Endothelial cell of umbilical vein (primary cell): ENCODE measurements at regions not wholly inside any gene's neighbourhood (a gene's known extent, or its start where the extent isn't known, plus 50 kb on each side); places are given as distances from the start of the nearest gene placed in this dataset.

Source experiments
- BruUV-seq: library from RNA; stranded (reverse); fragments of 400-500 nt; replicated peaks from 2 replicates; lab custom pipeline; 2021; lab: Mats Ljungman, UMichigan
- CTCF ChIA-PET: fragments of 300-600, 350-600 bp; sonication (Branson Sonifier 250); formaldehyde crosslinking; loops from one replicate; lab custom pipeline; 2021; ENCODE audit warnings: antibody characterized with exemption, inconsistent platforms; lab: Charles Lee
- POLR2A ChIA-PET: fragments of 300-600, 350-600 bp; sonication (Branson Sonifier 250); formaldehyde crosslinking; loops from one replicate; lab custom pipeline; 2021; ENCODE audit warnings: antibody characterized with exemption, inconsistent platforms; lab: Charles Lee
- DNase-seq: peaks from one replicate; pipeline ENCODE4 v3.0.0-alpha.2; 2011; ENCODE audit warnings: low read depth, low spot score
- FAIRE-seq: peaks from 2 replicates; lab custom pipeline; 2011; peaks lifted over from hg19 to GRCh38; lab: Jason Lieb, UNC
- H2AFZ ChIP-seq: 2 replicates; pipeline ENCODE4 v1.6.0; 2012; ENCODE audit warnings: low read depth, low read length, control low read depth, inconsistent platforms
- H3K27ac ChIP-seq: 2 replicates; pipeline ENCODE4 v1.5.1; 2011; ENCODE audit warnings: low read depth, mild to moderate bottlenecking, control low read depth, low read length, moderate library complexity; ENCODE audit not compliant: insufficient read depth
- H3K27me3 ChIP-seq, 2 experiments: 2 replicates each; pipeline versions ENCODE4 v1.6.0 to v1.6.1; 2011; ENCODE audit warnings: low read length in 2 of 2, mixed read lengths in 1 of 2; ENCODE audit not compliant: control insufficient read depth in 2 of 2, insufficient read depth in 2 of 2
- H3K36me3 ChIP-seq, 2 experiments: 2 replicates in 1 of 2; 3 replicates in 1 of 2; pipeline ENCODE4 v1.5.1; 2011; ENCODE audit warnings: low read length in 2 of 2, mild to moderate bottlenecking in 1 of 2, moderate library complexity in 1 of 2; ENCODE audit not compliant: control insufficient read depth in 2 of 2, insufficient read depth in 2 of 2; ENCODE audit errors: extremely low read depth in 1 of 2
- H3K4me1 ChIP-seq: 3 replicates; pipeline ENCODE4 v1.5.1; 2011; ENCODE audit warnings: mild to moderate bottlenecking, low read length; ENCODE audit not compliant: control insufficient read depth, insufficient read depth; ENCODE audit errors: extremely low read depth
- H3K4me2 ChIP-seq: 2 replicates; pipeline ENCODE4 v1.6.1; 2011; ENCODE audit warnings: low read length, control low read depth, mixed read lengths; ENCODE audit not compliant: insufficient read depth
- H3K4me3 ChIP-seq, 3 experiments: fragments of 200-600 bp in 1 of 3; sonication (generic), shearing (Covaris generic) in 1 of 3; replicated peaks in 1 of 3; 2 replicates each; pipeline ENCODE4 v1.5.1; 2011 to 2016; ENCODE audit warnings: control low read depth in 3 of 3, low read length in 3 of 3, mild to moderate bottlenecking in 2 of 3, inconsistent platforms in 1 of 3, low read depth in 1 of 3, moderate library complexity in 1 of 3; ENCODE audit not compliant: insufficient read depth in 1 of 3
- H3K79me2 ChIP-seq: 2 replicates; pipeline ENCODE4 v1.6.0; 2012; ENCODE audit warnings: low read length, inconsistent platforms; ENCODE audit not compliant: control insufficient read depth, insufficient read depth
- H3K9ac ChIP-seq: replicated peaks from 2 replicates; pipeline ENCODE3; 2011; ENCODE audit warnings: low read length, control low read depth; ENCODE audit not compliant: insufficient read depth; ENCODE audit errors: extremely low read depth
- H3K9me1 ChIP-seq: replicated peaks from 3 replicates; pipeline ENCODE4 v1.6.0; 2011; ENCODE audit warnings: mild to moderate bottlenecking, low read length; ENCODE audit not compliant: control insufficient read depth, insufficient read depth; ENCODE audit errors: extremely low read depth
- H3K9me3 ChIP-seq: replicated peaks from 2 replicates; pipeline ENCODE4 v1.5.1; 2012; ENCODE audit warnings: low read length, inconsistent platforms; ENCODE audit not compliant: control insufficient read depth, insufficient read depth
- H4K20me1 ChIP-seq: replicated peaks from 2 replicates; pipeline ENCODE3; 2011; ENCODE audit warnings: mild to moderate bottlenecking, low read length; ENCODE audit not compliant: control insufficient read depth, insufficient read depth; ENCODE audit errors: extremely low read depth
- CTCF ChIP-seq, 2 donors: IDR thresholded peaks; 1 replicate in 1 of 2; 2 replicates in 1 of 2; pipeline ENCODE4 v1.5.1; 2011; ENCODE audit warnings: low read length in 2 of 2, mild to moderate bottlenecking in 2 of 2, moderate library complexity in 2 of 2, control low read depth in 1 of 2, inconsistent platforms in 1 of 2, low read depth in 1 of 2; ENCODE audit not compliant: insufficient read depth in 1 of 2; ENCODE audit errors: extremely low read depth in 1 of 2
- EZH2 ChIP-seq: IDR thresholded peaks from 2 replicates; pipeline ENCODE4 v1.6.1; 2012; ENCODE audit warnings: borderline replicate concordance, low read depth, mild to moderate bottlenecking, moderate library complexity, low read length, inconsistent platforms; ENCODE audit not compliant: severe bottlenecking
- FOS ChIP-seq: IDR thresholded peaks from 2 replicates; pipeline ENCODE4 v1.6.1; 2011; ENCODE audit warnings: mild to moderate bottlenecking, low read length, moderate library complexity, borderline replicate concordance; ENCODE audit not compliant: insufficient read depth
- GATA2 ChIP-seq: IDR thresholded peaks from 2 replicates; pipeline ENCODE4 v1.7.0; 2011; ENCODE audit warnings: low read depth, mild to moderate bottlenecking, moderate library complexity, mixed read lengths, low read length; ENCODE audit not compliant: insufficient read length, insufficient read depth
- JUN ChIP-seq: IDR thresholded peaks from 2 replicates; pipeline ENCODE4 v1.6.1; 2011; ENCODE audit warnings: borderline replicate concordance, low read depth; ENCODE audit not compliant: insufficient read length, insufficient read depth
- MAX ChIP-seq: IDR thresholded peaks from 2 replicates; pipeline ENCODE4 v1.6.1; 2011; ENCODE audit not compliant: insufficient read depth, insufficient read length
- MYC ChIP-seq: IDR thresholded peaks from one replicate; pipeline ENCODE4 v1.6.1; 2011; ENCODE audit warnings: mild to moderate bottlenecking, low read depth, low read length
- POLR2A ChIP-seq: IDR thresholded peaks from 2 replicates; pipeline ENCODE4 v1.6.1; 2012; ENCODE audit warnings: low read depth, mild to moderate bottlenecking, control low read depth, low read length
- POLR2AphosphoS5 ChIP-seq: IDR thresholded peaks from 2 replicates; pipeline ENCODE4 v1.6.1; 2012; ENCODE audit warnings: low read depth, mild to moderate bottlenecking, control low read depth, low read length, moderate library complexity; ENCODE audit not compliant: insufficient read depth
- dilution Hi-C: fragments of 300-500 bp; cut with MboI; formaldehyde crosslinking; loops from one replicate; pipeline ENCODE4 v1.15.0; 2019; ENCODE audit warnings: low sequenced_read_pairs; ENCODE audit not compliant: extremely low pct_ligation_motif_present
- intact Hi-C: fragments of 100-400 bp; cut with micrococcal nuclease; formaldehyde crosslinking; loops from one replicate; pipeline ENCODE4 v1.10.0; 2022

DNA sequence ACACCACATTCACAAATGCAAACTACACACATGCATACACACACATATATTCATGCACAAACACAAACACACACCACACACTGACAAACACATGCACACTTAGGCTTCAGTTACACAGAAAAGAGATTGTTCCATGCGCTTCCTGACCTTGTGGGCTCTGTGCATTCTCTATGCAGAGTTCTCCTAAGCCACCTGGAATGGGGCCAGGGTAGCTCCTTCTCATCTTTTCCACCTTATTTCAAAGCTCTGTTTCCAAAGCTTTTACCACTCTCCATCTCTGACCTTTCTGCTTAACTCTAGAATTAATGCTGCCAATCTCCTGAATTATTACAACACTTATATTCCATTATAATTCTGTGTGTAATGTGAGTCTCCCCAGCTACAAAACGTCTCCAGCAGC lies 522.3 kb upstream of the MYT1L start:
- ChIA-PET CTCF (no interaction called here), POLR2A (no interaction called here)
- Histone ChIP-seq H3K4me1 (no peaks in the 10 kb centered on the region), H3K4me3 (no peak overlapping the region), H3K27me3 (no peaks in the 10 kb centered on the region), H3K9ac (no peak overlapping the region), H2AFZ (no peak overlapping the region), H4K20me1 (no peaks in the 10 kb centered on the region), H3K27ac (no peak overlapping the region), H3K36me3 (no peaks in the 10 kb centered on the region), H3K79me2 (no peaks in the 10 kb centered on the region), H3K4me2 (no peak overlapping the region), H3K9me3 (no peaks in the 10 kb centered on the region), H3K9me1 (no peaks in the 10 kb centered on the region)
- no peak for TF ChIP-seq POLR2AphosphoS5
- no TSS peak for BruUV-seq
- intact Hi-C loops (no loop called here), dilution Hi-C loops (no loop called here)
- no peak for DNase-seq
- FAIRE-seq = no peak

GRCh38 chr2:2851806-2852777 lies 521.0 kb upstream of the MYT1L start:
- ChIA-PET POLR2A (no interaction called here), CTCF (no interaction called here)
- no peak for TF ChIP-seq CTCF (IDR thresholded peaks at IDR 0.05; ENCODE audit: extremely low read depth in 1 of 2, insufficient read depth in 1 of 2, low read depth in 1 of 2, low read length in 2 of 2)
- TF ChIP-seq POLR2AphosphoS5 = no peak
- no peak for TF ChIP-seq JUN
- TF ChIP-seq FOS = no peak
- TF ChIP-seq POLR2A = no peak
- TF ChIP-seq MYC = no peak
- TF ChIP-seq MAX = no peak
- no peak for TF ChIP-seq EZH2
- no peak for TF ChIP-seq GATA2
- no peaks in the 10 kb centered on the region for H3K9me3 ChIP-seq
- H3K9ac ChIP-seq = no peak overlapping the region
- no peaks in the 10 kb centered on the region for H4K20me1 ChIP-seq
- no peak overlapping the region for H3K27ac ChIP-seq
- DNase-seq (no peak), FAIRE-seq (no peak)
- H3K79me2 ChIP-seq = no peaks in the 10 kb centered on the region
- H3K9me1 ChIP-seq = no peaks in the 10 kb centered on the region
- H3K4me3 ChIP-seq = no peak overlapping the region
- H3K27me3 ChIP-seq = no peaks in the 10 kb centered on the region
- BruUV-seq = no TSS peak
- H3K4me2 ChIP-seq = no peak overlapping the region
- no peak overlapping the region for H2AFZ ChIP-seq
- H3K36me3 ChIP-seq = no peaks in the 10 kb centered on the region
- intact Hi-C loops = no loop called here
- dilution Hi-C loops = no loop called here
- H3K4me1 ChIP-seq = no peaks in the 10 kb centered on the region
